Skeletal muscle satellite cell (primary cell): ENCODE measurements at regions not wholly inside any gene's neighbourhood (a gene's known extent, or its start where the extent isn't known, plus 50 kb on each side); places are given as distances from the start of the nearest gene placed in this dataset.

Experiments
- H3K27me3 ChIP-seq: 2 replicates; pipeline ENCODE4 v1.7.0; 2013; ENCODE audit warnings: low read length; ENCODE audit not compliant: control insufficient read depth, insufficient read depth
- H3K36me3 ChIP-seq: 2 replicates; pipeline ENCODE4 v1.7.0; 2013; ENCODE audit warnings: mild to moderate bottlenecking, control low read depth, low read length; ENCODE audit not compliant: insufficient read depth
- H3K4me1 ChIP-seq: 2 replicates; pipeline ENCODE4 v1.7.0; 2013; ENCODE audit warnings: low read length; ENCODE audit not compliant: control insufficient read depth, insufficient read depth
- H3K4me2 ChIP-seq: 2 replicates; pipeline ENCODE4 v1.7.0; 2013; ENCODE audit warnings: mild to moderate bottlenecking, low read length
- H3K4me3 ChIP-seq: 2 replicates; pipeline ENCODE4 v1.7.0; 2013; ENCODE audit warnings: low read length
- H3K9ac ChIP-seq: 2 replicates; pipeline ENCODE4 v1.7.0; 2013; ENCODE audit warnings: mild to moderate bottlenecking, low read depth, low read length, moderate library complexity
- H3K9me3 ChIP-seq: replicated peaks from 2 replicates; pipeline ENCODE4 v1.7.0; 2013; ENCODE audit warnings: mild to moderate bottlenecking, control low read depth, low read length

DNA sequence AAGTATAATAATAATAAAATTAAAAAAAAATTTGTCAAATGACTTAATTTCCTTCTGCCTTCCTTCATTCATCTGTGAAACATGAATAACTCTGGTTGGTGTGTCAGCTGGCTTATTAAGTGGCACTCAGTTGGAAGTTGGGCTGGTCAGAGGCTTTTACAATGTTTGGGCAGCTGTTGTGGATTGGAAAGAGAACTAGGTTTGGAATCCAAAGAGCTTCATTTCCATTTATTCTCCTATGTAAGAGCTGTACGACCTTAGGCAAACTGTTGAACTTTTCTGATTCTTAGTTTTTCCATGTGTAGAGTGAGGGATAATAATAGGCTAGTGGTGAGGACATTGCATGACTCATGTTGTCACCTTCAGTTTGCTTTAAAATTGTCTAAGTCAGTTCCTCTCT lies 606.7 kb downstream of the PDCD6IP start:
- Histone ChIP-seq H3K4me1 (no peaks in the 10 kb centered on the region), H3K27me3 (no peaks in the 10 kb centered on the region), H3K4me3 (no peak overlapping the region), H3K36me3 (no peaks in the 10 kb centered on the region), H3K4me2 (no peak overlapping the region), H3K9me3 (peaks cover 3% of the 10 kb centered on the region), H3K9ac (no peak overlapping the region)

DNA sequence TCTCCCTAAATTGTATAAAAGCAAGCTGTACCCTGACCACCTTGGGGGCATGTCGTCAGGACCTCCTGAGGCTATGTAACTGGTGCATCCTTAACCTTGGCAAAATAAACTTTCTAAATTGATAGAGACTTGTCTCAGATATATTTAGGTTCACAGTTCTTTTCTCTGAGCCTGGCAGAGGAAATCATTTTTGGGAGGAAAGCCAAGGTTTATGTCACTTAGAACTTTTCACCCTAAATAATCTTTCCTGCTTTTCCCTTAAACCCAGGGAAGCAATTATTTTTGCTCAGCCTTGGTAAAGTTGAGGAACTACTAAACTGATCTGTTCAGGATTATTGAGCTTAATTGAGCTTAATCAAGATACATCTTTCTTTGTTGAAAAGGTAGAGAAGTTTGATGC lies 608.9 kb downstream of the PDCD6IP start:
- Histone ChIP-seq H3K9ac (no peak overlapping the region), H3K4me3 (no peak overlapping the region), H3K36me3 (no peaks in the 10 kb centered on the region), H3K9me3 (peaks cover 3% of the 10 kb centered on the region), H3K4me2 (no peak overlapping the region), H3K27me3 (no peaks in the 10 kb centered on the region), H3K4me1 (no peaks in the 10 kb centered on the region)

DNA sequence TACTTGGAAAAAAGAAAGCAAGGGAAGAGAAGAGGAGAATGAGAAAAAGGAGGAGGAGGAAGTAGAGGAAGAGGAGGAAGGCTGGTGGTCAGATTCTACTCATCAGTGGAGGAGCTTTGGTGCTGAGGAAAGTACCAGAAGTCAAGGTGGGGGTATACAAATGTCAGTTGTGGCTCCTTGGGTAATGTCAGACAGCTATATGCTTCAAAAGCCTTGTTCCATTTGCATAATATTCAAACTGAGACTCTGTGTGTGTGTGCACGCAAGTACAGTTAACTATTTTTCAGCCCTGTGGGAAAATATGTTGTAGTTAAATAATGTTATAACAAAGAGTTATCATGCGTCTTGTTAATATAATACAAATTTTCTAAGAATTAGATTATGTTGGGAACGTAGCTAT lies 609.7 kb downstream of the PDCD6IP start:
- no peaks in the 10 kb centered on the region for H3K27me3 ChIP-seq
- no peak overlapping the region for H3K4me2 ChIP-seq

DNA sequence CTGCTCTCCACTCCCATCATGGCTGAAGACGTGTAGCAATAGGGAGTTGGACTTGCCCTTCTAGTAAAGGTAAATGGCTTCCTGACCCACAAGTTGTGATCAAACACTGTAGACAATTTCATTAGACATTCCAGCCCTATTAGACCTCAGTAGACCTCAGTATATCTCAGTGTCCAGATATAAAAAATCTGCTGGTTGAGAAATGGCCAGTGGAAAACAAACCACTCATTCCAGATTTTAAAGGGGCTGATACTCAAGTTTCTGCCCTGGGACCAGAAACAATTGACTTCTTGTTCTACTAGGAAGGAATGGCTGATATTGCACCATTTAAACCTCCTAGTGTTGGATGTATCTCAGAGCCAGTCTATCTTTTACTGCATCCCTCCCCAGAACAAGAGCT lies 613.2 kb downstream of the PDCD6IP start:
- no peaks in the 10 kb centered on the region for H3K27me3 ChIP-seq

More for the DNA sequence above, 609.7 kb downstream of the PDCD6IP start:
- Histone ChIP-seq H3K9ac (no peak overlapping the region), H3K4me3 (no peak overlapping the region), H3K4me1 (no peaks in the 10 kb centered on the region), H3K9me3 (peaks cover 3% of the 10 kb centered on the region), H3K36me3 (no peaks in the 10 kb centered on the region)

DNA sequence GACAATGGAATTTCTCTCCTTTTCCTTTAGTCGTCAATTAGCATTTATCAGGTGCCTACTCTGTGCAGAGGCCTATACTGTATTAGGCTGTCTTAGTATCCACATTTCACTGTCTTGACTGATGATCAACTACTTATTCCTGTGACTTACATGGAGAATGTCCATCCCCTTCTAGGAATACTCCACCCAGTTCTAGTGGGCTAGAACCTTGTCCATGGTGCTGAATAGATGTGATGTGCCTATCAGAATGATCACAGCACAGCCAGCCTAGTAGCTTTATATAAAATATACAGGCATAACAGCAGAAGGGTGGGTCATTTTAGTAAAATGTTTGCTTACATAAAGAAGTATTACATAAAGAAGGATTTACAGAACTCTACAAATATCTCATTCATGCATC lies 621.4 kb downstream of the PDCD6IP start:
- Histone ChIP-seq H3K4me2 (no peak overlapping the region), H3K36me3 (no peaks in the 10 kb centered on the region), H3K9me3 (no peaks in the 10 kb centered on the region), H3K4me3 (no peak overlapping the region), H3K27me3 (no peaks in the 10 kb centered on the region), H3K4me1 (no peaks in the 10 kb centered on the region), H3K9ac (no peak overlapping the region)

More for the DNA sequence above, 613.2 kb downstream of the PDCD6IP start:
- Histone ChIP-seq H3K4me2 (no peak overlapping the region), H3K36me3 (no peaks in the 10 kb centered on the region), H3K9me3 (peaks cover 3% of the 10 kb centered on the region), H3K4me1 (no peaks in the 10 kb centered on the region), H3K4me3 (no peak overlapping the region), H3K9ac (no peak overlapping the region)

DNA sequence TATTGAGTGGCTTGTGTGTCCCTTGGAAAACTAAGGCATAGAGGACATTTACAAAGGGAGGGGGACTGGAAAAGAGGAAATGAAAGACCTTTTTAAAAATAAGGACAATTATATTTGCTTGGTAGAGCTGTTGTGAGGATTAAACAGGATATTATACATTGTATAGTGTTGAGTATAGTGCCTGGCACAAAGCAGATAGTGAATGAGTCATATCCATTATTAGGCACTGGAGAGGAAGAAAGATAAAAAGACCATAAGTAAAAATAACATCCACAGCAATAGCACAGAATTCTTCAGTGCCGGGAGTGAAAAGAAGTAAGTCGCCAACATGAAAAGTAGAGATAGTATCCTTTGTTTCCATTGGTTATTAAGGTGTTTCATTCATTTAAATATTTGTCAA lies 623.3 kb downstream of the PDCD6IP start:
- H3K27me3 ChIP-seq, result no peaks in the 10 kb centered on the region
- no peaks in the 10 kb centered on the region for H3K9me3 ChIP-seq
- H3K36me3 ChIP-seq, result no peaks in the 10 kb centered on the region
- H3K9ac ChIP-seq, result no peak overlapping the region
- H3K4me2 ChIP-seq, result no peak overlapping the region
- H3K4me1 ChIP-seq, result no peaks in the 10 kb centered on the region
- no peak overlapping the region for H3K4me3 ChIP-seq

DNA sequence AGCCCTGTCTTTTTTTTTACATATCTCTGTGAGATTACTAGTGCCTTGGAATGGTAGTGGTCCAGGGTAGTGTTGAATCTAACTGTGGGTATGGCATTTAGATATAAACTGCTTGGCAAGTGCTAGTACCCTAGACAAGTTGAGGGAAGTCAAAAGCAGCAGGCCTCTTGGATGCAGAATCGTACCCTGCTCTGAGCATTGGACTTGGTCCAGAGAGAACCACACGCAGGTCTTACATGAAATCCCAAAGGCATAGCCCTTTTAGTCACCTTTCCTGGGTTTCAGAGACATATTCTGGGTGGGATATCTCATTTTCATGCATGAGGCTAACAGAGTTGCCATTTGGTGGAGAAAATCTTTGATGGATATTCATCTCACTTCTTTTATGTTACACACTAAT lies 641.4 kb downstream of the PDCD6IP start:
- Histone ChIP-seq H3K4me3 (no peak overlapping the region), H3K4me1 (no peaks in the 10 kb centered on the region), H3K36me3 (no peaks in the 10 kb centered on the region), H3K4me2 (no peak overlapping the region), H3K9ac (no peak overlapping the region), H3K9me3 (peaks cover 6% of the 10 kb centered on the region), H3K27me3 (no peaks in the 10 kb centered on the region)

DNA sequence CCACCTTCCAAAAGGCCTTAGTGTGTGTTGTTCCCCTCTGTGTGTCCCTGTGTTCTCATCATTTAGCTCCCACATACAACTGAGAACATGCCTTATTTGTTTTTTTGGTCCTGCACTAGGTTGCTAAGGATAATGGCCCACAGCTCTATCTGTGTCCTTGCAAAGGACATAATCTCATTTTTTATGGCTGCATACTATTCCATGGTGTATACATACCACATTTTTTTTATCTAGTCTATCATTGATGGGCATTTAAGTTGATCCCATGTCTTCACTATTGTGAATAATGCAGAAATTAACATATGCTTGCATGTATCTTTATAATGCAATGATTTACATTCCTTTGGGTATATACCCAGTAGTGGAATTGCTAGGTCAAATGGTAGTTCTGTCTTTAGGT lies 645.7 kb downstream of the PDCD6IP start:
- Histone ChIP-seq H3K4me3 (no peak overlapping the region), H3K9ac (no peak overlapping the region), H3K36me3 (no peaks in the 10 kb centered on the region), H3K4me1 (no peaks in the 10 kb centered on the region), H3K9me3 (peaks cover 3% of the 10 kb centered on the region), H3K27me3 (no peaks in the 10 kb centered on the region), H3K4me2 (no peak overlapping the region)

DNA sequence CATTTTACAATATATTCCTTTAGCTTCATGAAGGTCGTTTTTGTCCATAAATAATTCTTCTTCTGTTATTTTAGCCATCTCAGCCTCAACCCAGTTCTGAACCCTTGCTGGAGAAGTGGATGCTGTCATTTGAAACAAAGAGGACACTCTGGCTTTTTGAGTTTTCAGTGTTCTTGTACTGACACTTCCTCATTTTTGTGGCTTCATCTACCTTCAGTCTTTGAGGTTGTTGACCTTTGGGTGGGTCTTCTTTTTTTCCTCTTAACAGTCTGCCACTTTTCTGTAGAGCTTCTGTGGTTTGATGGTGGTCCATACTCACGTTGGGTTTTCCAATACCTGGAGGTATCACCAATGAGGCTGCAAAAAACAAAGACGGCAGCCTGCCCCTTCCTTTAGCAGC lies 650.9 kb downstream of the PDCD6IP start:
- H3K4me2 ChIP-seq, result no peak overlapping the region
- H3K9ac ChIP-seq, result no peak overlapping the region
- H3K9me3 ChIP-seq, result peaks cover 12% of the 10 kb centered on the region
- H3K27me3 ChIP-seq, result no peaks in the 10 kb centered on the region
- H3K4me3 ChIP-seq, result no peak overlapping the region
- no peaks in the 10 kb centered on the region for H3K36me3 ChIP-seq
- H3K4me1 ChIP-seq, result no peaks in the 10 kb centered on the region

DNA sequence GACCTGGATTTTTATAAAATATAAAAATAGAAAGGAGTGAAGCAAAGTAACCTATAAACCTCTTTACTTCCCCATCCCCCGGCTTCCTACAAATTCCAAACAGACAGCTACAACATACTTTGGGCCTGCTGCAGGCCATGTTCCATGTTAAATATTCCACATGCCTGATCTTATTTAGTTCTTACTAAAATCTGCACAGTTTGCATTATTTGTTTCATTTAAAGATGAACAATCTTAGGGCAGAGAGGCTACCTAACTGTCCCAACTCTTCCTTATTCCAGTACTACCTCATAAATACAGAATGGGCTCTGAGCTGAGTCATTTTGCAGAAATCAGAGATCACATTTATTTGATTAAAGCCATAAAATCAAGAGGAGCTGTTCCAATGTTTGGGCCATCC lies 665.0 kb downstream of the PDCD6IP start:
- H3K9me3 ChIP-seq, result peaks cover 3% of the 10 kb centered on the region
- H3K4me2 ChIP-seq, result no peak overlapping the region
- H3K9ac ChIP-seq, result no peak overlapping the region
- no peaks in the 10 kb centered on the region for H3K4me1 ChIP-seq
- no peak overlapping the region for H3K4me3 ChIP-seq
- no peaks in the 10 kb centered on the region for H3K27me3 ChIP-seq
- no peaks in the 10 kb centered on the region for H3K36me3 ChIP-seq

DNA sequence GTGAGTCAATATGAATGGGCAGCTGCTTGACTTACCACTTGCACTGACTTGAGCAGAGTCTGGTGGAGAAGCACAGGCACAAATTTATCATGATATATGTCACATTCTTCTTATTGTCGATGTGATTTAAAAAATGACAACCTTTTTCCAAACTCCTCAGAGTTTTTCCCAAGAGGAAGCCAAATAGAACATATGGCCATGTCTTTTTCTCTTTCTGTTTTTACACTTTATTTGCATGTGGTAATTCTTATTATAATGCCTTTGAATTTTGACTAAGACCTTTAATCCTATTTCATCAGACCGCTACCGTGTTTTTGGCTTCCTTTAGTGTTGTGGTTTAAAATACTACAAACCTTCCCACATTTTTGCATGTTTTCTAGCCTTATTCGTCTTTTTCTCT lies 666.2 kb downstream of the PDCD6IP start:
- H3K4me2 ChIP-seq, result no peak overlapping the region
- H3K4me3 ChIP-seq, result no peak overlapping the region
- no peaks in the 10 kb centered on the region for H3K4me1 ChIP-seq
- no peaks in the 10 kb centered on the region for H3K27me3 ChIP-seq
- H3K9me3 ChIP-seq, result peaks cover 3% of the 10 kb centered on the region
- no peak overlapping the region for H3K9ac ChIP-seq
- no peaks in the 10 kb centered on the region for H3K36me3 ChIP-seq

DNA sequence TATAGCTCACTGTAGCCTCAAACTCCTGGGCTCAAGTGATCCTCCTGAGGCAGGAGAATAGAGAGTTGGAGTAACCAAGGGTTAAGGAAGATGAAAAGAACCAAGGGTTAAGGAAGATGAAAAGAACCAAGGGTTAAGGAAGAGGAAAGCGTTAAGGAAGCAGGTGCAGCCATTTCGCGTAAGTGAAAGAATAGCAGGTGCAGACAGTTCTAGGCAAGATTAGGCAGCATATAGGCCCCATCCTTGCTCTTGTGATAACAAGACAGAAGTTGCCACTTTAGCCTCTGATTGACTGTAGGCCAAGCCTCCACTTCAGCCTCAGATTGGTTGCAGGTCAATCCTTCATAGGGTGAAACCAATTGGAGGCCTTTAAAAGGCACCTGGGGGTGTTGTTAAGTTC lies 677.4 kb downstream of the PDCD6IP start:
- Histone ChIP-seq H3K4me1 (no peaks in the 10 kb centered on the region), H3K9ac (no peak overlapping the region), H3K9me3 (no peaks in the 10 kb centered on the region), H3K4me2 (no peak overlapping the region), H3K27me3 (no peaks in the 10 kb centered on the region), H3K4me3 (no peak overlapping the region), H3K36me3 (no peaks in the 10 kb centered on the region)
